NCI-H1105 (cell line): ENCODE measurements at regions not wholly inside any gene's neighbourhood (a gene's known extent, or its start where the extent isn't known, plus 50 kb on each side); places are given as distances from the start of the nearest gene placed in this dataset.

ENCODE experiments used
- DNase-seq: peaks from one replicate; lab custom pipeline; 2025; lab: John Stamatoyannopoulos, UW

DNA sequence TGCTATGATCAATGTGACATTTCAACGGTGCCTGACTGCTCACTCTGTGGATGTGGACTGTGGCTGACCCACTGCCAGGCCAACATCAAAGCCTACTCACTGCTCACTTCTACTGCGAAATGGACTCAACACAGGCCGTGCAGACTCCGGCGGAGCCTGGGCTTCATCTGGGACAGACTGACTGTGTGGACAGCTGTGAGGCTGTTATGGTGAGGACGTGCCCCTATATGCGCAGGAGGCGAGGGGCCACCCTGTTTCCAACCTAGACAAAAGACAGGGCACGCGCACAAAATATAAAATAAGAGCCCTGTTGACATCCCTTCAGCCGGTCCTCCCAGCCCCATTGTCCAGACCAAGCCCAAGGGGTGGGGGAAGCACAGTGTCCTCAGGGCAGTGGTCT is 514.4 kb upstream of the RAB6C start:
- DNase-seq = no peak

DNA sequence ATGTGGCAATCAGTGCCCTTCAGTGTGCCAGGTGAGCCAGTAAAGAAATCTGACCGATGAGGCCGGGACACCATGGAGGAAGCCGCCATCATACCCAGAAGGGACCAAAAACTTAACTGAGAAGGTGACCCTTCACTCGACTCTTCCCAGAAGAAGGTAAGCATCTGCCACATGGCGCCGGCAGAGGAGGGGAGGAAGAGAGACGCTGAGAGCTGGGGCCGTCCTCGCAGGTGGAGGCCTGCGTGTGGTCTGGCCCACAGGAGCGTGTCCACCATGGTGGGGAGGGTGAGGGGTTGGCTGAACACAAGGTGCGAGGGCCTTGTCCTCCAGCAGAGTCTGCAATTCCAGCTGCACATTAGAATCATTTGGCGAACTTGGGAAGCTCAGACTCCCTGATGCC is 513.1 kb upstream of the RAB6C start:
- DNase-seq = no peak

DNA sequence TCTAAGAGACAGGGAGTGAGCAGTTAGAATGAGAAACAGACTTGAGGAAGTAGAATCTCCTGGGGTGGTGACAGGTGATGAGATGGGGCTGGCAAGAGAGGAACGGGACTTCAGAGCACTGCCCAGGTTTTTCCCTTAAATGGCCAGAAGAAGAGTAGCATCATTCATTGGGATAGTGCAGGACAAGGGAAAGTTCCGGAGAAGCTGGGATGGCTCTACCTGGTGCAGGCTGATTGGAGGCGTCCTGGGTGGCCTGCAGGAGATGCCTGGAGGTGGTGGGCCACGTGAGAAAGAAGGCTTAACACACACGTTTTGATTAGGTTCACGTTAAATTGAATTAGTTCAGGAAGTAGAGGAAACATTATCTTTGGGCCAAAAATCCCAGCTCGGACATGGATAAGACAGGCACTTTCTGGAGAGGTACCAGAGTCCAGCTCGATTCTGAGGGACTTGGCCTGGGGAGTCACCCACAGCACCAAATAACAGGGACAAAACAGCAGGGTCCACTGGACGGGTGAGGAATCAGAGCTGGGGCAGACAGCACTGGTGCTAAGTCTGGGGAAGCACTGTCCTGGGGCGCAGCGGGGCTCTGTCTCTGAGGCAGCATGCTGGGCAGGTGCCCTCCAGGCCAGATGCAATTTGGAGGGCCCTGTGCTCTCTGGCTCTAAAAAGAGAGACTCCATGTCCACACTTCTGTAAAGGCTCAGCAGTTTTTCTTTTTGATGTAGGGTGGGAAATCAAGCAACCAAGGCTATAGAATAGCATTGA is 512.3 kb upstream of the RAB6C start:
- DNase-seq = no peak

DNA sequence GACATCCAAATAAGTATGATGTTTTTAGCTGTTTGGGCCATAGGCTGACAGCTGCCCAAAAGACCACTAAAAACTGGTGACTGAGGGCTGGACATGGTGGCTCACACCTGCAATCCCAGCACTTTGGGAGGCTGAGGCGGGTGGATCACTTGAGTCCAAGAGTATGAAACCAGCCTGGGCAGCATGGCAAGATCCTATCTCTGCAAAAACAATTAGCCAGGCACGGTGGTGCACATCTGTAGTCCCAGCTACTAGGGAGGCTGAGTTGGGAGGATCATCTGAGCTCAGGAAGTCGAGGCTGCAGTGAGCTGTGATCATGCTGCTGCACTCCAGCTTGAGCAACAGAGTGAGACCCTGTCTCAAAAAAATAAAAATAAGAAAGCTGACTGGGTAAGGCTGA is 511.5 kb upstream of the RAB6C start:
- no peak for DNase-seq

DNA sequence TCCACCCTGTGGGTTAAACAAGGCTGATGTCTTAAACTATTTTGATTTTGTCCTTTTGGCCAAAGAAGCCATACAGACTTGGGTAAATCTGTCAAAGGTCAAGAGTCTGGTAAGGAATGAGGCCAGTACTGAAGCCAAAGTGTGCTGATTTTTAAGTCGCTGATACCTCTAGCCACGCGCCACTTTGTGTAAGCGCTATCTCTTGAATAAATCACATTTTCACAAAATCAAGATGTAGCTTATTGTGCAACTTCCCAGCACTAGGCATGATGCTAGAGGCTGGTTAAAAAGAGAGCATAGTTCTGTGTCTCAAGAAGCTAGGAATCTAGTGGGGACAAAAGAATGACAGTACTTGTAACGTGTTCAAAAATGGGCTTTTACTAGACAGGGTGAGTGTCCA is 510.6 kb upstream of the RAB6C start:
- DNase-seq = no peak

DNA sequence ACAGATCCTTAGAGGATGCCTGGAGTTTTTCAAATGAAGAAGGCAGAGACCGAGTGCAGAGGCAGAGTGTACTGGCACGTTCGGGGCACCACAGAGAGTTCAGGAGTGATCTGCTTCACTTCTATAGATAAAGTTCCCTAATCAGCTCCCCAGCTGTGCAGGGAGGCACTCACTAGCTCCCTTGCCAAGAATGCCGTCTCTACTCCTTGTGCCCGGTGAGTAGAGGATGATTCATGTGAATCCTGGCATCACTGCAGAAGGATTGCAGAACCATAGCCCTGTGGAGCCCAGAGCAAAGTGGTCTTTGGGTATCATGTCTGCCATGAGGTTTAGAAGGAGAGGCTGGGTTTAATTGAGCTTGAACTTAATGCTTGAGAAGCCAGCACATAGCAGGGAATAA is 510.1 kb upstream of the RAB6C start:
- DNase-seq = no peak

DNA sequence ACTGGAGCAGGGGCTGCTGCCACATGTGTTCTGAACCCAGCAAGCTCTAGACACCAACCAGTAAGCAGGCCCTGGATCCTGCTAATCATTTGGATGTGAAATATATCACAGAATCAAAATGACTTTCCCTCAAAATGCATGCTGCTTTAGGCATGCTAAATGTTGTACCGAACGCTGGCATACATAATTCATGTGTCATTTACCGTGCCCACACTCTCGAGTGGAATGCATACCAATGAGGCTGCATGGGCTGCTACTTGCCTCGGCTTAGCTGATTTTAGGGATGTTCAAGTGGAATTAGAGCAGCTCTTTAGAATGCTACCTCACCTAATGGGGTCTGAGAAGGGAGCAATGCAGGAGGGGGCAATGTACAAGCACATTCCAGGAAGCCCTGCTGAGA is 509.6 kb upstream of the RAB6C start:
- DNase-seq = no peak

DNA sequence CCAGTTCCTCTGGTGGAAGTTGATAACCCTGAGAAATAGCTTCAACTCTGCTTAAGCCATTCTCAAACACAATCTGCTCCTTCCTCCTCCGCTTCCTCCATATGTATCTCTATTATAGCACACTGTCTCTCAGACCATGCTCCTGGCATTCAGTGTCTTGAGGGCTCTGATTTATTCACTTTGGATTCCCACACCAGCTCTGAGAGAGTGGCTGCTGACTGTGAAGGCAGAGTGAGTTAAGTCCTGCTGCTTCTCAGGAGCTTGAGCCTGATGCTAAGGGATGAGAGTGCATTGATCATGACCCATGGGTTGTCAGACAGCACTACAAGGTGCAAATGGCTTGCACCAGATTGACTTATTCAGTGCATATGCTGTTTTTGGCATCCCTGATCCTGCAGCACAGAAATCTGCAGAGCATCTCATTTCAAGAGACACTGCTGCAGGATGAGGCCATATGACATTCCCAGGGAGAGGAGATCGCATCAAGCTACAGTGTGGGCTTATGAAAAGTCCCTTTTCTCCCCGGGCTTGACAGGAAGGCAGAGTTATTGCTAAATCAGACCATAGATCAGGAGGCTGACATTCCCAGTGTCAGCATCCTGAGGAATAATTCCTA is 500.5 kb upstream of the RAB6C start:
- no peak for DNase-seq

DNA sequence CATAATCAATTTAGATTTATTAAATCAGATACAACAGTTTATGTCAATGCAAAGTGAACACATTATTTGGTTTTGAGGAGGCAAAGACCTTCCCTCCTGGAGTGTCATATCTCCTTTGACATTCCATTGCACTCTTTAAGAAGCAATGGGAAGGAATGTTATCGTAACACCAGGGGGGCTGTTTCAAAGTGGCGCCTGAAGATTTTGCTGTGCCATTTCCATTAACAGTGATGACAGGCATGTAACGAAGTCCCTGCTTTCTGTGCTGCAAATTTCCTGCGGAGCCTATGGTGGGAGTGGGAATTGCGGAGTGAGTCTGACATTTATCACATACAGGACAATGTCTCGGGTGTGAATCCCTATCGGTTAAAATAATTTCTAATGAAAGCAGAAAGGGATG is 499.6 kb upstream of the RAB6C start:
- DNase-seq = no peak

DNA sequence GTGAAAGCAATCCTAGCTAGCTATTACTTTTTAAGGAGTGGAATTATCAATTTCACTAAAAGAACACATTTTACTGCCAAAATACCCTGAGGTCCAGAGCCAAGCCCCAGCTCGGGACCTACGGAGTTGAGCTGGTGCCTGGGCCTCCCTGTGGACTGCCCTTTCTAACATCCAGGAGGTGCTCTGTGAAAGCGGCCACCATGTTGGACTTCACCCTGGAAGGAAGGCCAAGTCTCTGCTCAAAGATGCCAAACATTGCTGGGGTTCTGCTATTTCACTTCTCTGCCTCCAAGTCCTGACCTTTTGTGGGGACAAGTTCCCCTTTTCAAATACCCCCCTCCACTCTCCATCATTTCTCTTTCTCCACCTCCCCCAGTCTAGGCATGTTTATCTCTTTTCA is 498.7 kb upstream of the RAB6C start:
- DNase-seq = no peak

DNA sequence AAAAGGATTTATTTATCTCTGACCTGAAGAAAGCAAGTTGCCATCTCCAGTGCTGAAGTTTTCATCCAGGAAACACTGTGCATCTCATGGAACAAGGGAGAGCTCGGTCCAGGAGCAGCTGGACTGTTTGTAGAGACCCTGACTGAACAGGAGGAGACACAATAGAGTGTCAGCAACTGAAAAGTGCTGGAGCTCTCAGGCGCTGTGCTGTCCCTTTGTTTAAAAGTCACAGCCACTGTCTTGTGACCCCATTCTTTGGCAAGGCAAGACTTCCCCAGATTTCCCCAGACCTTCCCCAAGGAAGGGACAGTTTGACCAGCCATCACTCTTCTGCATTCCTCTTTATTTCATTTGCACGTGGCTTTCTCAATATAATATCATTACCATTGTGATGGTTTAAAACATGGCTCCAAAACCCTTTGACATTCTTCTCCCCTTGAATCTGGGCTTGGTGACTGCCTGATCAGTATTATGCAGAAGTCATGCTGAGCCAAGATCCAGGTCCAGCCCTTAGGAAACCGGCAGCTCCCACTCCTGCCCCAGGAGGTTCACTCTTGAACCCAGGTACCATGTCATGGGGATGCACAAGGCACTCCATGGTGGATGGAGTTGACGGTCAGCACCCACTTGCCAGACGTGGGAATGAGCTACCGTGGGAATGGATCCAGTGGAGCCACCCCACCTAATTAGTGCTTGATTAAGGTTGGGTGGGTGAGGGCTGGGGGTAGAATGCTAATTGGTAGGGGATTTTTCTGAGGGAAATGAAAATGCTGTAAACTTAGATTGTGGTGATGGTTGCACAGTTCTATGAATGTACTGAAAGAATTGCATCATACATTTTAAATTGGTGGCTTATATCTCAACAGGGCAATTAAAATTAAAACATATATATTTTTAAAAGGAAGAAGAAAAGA is 497.9 kb upstream of the RAB6C start:
- no peak for DNase-seq

DNA sequence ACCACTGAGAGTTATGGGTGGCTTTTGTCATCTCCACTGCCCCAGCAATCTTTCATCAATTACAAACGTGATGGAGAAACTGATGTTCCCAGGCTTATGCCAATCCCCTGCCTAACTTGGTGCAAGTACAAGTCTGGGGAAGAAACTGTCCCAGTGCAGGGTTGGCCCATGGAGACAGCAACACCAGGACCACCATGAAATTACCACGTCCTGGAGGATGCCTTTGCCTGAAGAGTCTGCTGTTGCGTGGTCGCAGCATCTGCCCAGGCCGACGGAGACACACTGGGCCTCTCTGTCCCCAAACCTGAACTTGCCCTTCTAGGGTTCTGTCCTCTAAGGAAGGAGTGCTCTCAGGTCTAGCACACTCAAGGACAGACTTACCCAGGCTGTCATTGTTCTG is 496.8 kb upstream of the RAB6C start:
- DNase-seq = no peak

DNA sequence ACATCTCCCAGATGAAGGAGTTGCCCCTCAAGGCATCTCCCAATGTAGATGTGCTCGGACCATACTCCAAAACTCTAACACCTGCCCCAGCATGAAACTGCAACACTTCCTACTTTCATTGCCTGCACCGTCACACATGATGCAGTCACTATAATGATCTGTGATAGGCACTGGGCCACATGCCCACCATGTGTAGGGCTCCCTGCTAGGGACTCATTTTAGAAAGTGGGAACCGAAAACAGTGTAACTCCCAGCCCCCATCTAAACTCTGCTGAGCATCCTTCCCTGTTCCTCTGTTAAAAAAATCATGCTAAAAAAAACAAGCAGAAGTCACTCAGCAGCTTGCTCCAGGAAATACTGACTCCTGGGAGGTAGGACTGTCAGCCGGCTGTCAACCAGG is 496.1 kb upstream of the RAB6C start:
- no peak for DNase-seq

DNA sequence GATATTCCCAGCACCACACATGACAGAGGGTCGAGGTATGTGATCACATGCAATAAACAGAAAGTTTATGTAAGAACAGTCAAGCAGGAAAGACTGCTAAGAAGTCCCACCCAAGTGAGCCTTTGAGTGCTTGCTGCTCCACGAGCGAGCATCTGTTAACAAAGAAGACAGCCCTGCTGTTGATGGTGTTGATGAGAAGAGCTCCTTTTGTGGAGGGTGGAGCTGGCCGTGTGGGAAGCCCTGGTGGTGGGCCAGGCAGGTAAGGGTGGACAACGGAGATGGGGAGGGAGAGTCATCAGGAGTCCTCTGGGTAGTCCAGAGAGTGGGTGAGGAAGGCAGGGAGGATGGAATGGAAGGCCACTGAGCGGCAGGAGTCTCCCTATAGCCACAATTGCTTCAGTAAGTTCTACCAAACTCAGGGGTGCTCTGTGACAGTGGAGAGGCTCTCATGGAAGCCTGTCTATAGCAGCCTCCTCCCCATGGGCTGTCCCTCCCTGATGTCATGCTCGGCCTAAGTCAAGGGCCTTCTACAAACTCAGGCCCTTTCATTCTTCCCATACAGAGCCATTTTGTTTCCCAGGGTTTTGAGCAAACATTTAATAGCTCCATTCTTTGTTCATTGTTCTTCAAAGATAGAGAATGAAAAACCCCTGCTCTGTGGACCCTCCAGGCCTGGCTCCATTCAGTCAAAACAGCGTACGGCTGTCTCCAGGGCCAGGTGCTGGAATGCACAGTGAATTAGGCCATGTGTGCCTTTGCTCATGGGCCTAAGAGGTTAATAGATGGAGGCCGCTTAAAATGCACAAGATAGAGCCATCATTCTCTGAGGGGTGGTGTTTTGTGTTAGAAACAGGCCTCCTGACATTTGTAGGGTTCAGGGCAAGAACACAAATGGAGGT is 494.2 kb upstream of the RAB6C start:
- DNase-seq = no peak

DNA sequence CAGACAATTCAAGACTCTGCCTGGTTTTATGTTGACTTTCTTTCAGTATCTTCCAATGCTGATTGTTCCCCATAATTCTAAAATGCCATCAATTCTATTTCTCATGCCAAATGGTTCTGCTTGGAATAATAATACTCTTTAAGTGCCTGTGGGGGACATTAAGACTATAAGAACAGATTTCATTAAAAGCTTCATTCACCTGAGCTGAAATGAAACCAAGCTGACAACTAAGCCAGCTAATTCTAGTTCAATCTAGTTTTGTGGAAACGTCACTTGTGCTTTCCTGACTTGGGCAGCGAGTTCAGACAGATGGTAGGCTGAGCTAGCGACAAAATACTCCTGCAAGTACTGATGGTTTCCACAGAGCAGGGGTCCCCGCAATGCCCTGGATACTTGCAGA is 491.1 kb upstream of the RAB6C start:
- DNase-seq = no peak

DNA sequence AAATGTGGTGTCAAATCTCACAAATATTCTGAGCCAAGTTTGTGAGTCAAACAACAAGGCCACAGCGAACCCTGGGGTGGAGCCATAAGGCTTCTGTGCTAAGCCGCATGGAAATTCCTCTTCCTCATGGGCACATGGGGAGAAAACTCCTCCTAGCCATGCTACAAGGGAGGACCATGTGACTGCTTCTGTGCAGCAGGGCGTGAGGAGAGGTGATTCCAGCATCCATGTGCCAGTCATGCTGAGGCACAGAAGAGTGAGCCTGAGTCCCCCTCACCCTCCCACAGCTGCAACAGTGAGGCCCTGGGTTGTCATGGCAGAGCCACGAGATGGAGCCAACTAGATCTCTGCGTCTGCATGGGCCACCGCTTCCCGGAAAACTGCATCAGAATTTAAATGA is 488.8 kb upstream of the RAB6C start:
- no peak for DNase-seq

DNA sequence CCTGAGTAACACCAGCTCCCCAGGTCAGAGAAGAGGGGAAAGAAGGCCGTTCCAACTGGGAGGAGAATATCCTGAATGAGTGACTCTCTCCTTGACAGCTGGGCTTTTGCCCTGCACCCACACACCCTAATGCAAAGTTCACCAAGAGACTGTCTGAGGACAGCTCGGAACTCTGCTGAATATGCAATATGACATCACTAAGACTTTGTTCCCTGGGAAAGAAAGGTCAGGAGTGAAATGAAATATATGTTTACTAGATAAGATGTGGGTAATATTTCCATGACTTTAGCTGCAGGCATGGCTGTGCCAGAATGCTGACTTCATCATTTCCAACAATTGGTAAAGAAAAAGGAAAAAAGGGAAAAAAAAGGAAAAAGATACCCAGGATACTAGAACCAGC is 488.2 kb upstream of the RAB6C start:
- DNase-seq = no peak

DNA sequence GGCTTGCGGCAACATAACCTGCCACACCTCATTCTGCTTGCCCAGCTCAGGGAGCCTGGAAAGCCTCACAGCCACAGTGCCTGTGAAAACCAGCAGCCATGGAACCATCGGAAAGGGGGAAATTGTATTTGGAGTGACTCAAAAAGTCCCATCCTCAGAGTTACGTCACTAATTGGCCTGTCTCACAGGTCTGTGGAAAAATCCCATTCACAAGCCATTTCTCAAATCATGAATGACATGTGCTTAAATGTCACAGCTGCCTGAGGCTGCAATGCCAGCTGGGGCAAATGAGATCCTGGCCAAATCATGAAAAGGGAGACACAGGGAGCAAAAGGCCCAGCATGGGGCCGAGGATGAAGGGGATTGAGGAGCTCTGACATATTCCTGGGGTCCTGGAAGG is 486.9 kb upstream of the RAB6C start:
- no peak for DNase-seq

DNA sequence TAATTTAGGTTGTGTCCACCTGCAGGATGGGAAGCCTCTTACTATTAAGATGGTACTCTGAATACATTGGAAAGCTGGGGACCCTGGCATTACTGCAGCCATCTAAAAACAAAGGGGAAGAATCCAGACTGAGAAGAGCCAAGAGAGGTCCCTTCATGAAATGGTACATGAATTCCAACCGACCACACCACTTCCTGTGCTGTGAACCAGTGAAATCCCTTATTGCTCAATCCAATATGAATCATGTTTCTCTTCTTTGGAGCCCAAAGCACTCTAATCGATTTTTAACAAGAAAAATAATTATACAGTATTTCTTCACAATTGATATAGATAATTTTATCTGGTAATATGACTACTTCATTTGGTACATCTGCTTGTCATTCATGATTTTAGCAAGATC is 479.7 kb upstream of the RAB6C start:
- no peak for DNase-seq

DNA sequence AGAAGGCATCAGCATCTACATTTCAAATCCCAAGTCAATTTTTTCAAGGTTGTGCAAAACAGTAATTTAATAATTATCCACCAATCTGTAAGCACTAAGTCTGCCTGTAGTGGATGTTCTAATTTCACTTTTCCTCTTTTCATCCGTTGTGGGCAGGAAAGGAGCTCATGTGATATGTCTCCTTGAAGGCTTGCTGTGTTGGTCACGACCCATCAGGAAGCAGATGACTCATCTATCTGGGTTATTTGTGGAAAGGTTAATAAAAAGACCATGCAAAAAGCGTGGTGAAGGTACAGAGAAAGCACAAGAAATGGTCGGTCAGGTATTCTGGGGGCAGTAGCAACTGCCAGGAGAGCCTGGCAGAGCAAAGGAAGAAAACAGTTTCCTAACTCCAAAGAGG is 476.7 kb upstream of the RAB6C start:
- DNase-seq = no peak

DNA sequence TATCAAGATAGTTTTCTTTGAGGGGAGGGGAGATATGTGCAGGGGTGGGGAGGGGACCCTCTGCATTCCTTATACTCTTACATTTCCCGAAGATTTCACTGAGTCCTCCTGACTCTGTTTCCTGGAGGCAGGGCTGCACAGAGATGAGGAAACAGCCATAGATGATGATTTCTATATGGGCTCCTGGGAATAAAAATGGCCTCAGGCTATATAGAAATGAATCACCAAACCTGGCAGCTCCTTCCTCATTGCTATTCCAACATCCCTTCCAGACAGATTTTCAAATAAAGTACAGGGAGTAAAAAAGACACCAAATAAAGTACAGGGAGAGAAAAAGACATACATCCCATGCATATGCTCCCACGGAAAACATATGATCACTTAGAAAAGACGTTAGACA is 474.8 kb upstream of the RAB6C start:
- no peak for DNase-seq

DNA sequence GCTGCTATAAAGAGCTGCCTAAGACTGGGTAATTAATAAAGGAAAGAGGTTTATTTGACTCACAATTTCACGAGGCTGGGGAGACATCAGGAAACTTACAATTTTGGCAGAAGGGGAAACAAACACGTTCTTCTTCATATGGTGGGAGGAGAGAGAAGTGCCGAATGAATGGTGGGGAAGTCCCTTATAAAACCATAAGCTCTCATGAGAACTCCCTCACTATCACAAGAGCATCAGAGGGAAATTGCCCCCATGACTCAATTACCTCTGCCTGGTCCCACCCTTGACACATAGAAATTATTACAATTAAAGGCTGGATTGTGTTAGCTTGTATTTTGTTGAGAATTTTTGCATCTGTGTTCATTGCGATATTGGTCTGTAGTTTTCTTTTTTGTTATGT is 460.5 kb upstream of the RAB6C start:
- DNase-seq = no peak
